ENCODE measurements at regions not wholly inside any gene's neighbourhood (a gene's known extent, or its start where the extent isn't known, plus 50 kb on each side); places are given as distances from the start of the nearest gene placed in this dataset.

DNA sequence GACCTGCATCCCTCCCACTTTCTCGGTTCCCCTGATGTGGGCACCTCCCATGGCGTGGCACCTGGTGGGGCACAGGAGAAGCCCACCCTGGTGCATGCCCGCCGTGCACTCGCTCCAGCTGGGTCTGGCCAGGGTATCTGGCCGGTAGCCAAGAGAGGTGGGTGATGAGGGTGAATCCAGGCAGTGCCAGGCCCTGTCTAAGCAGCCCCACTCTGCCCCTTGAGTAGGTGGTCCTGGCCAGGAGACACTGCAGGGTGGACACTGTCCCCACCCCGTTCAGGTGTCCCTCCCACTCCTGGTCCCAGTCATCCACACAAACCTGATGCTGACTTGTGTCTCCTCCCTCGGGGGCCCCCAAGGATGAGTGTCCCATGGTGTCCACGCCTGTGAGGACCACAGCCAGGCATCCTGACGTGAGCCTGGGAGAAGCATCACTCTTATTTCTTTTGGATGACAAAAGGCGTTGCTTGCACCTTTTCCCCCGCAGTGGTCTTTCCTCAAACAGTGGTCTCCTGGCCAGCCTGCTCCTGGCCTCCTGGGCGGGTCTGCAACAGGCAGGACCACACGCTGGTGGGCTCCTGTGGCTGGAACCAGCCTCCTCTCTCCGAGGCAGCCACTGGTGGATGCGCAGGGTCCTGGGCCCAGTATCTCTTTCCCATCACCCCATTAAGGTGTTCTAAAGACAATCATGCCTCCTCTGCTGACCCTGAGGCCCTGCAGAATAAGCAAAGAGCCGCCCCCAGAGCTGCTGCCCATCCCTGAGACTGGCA lies 922.3 kb downstream of the BRD1 start:
- DNase-seq = no peak

DNA sequence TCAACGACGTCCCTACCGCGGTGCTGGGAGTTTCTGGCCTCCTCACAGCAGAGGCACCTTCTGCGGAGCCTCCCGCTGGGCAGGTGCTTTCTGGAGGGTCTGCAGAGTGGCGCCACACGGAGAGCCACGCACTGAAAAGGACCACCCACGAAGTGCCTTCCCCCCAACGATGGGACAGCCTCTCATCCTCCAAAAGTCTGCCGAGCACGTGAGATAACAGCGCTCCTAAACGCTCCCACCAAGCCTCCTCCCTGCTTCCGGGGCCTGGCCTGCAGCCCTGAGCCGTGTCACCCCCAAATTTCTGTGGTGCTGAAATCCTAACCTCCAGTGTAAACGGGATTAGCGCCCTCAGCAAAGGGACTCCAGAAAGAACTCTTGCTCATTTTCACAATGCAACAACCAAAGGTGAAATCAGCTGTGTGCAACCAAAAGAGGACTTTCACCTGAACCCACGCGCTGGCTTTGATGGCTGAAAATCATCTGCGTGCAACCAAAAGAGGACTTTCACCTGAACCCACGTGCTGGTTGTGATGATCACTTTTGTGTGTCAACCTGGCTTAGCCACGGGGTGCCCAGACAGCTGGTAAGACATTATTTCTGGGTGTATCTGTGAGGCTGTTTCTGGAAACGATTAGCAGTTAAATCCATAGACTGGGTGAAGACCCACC lies 924.6 kb downstream of the BRD1 start:
- no peak for DNase-seq

- no peak for DNase-seq
These were observed 925.4 kb downstream of the BRD1 start for GRCh38 chr22:48902001-48902869.

- no peak for DNase-seq
These were observed 926.3 kb downstream of the BRD1 start for GRCh38 chr22:48901324-48901723.

DNA sequence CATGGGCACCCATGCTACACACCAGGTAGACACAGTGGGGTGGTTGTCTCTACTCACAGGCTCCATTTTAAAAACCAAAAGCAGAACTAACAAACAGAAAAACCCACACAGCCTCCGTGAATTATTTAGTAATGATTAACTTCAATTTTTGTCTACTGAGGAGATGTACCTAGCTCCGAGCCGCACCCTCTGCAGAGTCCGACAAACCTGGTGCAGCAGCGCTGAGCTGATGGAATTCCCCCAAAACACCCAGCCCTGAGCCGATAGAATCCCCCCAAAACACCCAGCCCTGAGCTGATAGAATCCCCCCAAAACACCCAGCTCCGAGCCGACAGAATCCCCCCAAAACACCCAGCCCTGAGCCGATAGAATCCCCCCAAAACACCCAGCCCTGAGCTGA lies 927.0 kb downstream of the BRD1 start:
- no peak for DNase-seq

GRCh38 chr22:48900327-48900597 lies 927.4 kb downstream of the BRD1 start:
- DNase-seq = no peak

DNA sequence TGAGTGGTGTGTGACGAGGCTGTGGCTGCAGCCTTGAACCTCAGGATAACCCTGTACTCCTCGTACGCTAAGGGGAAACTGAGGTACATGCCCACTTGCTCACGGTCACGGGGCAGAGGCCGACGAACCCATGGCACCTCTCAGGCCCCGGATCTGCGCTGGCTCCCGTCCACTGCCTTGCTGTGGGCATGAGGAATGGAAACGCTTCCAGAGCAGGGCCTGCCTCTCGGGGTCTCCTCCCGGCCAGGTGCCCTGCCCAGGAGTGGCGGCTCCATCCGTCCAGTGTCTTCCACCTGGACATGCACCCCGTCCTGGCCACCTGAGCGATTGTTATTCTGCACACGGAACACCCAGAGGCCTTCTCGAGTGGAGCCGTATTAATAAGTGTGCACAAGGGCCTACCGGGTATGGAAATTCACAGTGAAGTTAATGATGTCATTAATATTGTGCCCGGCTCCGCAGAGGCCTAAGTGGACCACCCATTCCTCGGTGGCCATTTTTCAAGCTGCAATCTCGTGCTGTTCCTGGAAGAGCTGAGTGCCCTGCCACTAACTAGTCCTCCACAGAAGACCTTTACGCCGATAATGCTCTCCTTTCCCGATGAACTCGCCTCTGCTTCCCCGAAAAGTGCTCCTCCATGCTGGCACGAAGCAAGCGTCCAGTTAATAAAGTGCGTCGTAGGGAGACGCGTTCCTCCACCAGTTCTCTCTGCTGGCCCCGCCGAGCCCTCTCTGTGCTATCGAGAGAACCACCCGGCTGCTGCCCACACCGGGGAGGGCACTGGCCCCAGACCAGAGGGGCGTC lies 927.9 kb downstream of the BRD1 start:
- DNase-seq = no peak

- DNase-seq = no peak
These were observed 929.0 kb downstream of the BRD1 start for GRCh38 chr22:48898524-48899250.

GRCh38 chr22:48897645-48898370 lies 929.9 kb downstream of the BRD1 start:
- no peak for DNase-seq

GRCh38 chr22:48896766-48897644 lies 930.7 kb downstream of the BRD1 start:
- no peak for DNase-seq

- DNase-seq = no peak
These were observed 931.6 kb downstream of the BRD1 start for GRCh38 chr22:48895831-48896765.

DNA sequence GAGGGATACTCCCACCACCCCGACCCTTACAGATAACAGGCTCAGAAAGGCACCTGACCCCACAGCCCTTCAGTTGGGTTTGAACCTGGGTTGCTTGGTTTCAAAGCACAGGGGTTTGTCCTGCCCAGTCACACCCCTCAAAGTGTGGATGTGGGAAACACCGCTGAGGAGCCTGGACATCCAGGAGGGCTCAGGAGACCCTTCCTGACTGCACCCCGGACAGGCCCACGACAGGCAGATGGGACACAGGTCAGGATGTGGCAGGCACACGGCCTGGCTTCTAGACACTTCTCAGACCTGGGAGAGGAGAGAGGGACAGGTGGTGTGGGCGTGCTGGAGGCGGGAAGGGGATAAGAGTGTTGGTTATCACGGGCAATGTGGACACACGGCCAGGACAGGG lies 932.3 kb downstream of the BRD1 start:
- no peak for DNase-seq

- no peak for DNase-seq
These were observed 932.8 kb downstream of the BRD1 start for GRCh38 chr22:48894804-48895250.

DNA sequence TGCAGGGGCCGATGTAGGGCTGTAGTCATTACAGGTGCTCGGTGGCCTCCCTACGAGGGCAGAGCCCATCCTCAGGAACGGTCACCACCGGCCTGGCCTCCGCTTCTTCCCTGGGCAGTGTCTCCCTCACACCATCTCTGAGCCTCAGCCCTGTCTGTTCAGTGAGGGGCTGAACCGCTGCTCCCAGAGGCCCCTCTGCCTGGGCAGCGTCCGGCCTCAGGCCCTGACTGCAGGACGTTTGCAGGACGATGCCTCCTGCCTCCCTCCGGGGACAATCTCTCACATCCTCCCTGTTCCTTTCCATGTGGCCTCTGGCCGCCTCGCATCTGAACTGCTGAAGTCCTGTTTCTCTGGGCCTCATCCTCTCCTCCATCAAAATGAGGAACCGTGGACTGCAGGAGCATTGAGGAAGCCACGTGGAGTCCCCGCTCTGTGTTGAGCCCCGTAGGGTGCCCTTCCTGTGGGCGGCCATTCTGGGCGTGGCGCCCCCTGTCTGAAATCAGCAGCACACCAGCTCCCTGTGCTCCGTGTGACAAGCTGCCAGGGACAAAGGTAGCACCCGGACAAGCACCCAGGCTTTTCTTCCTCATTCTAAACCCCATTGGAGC lies 933.5 kb downstream of the BRD1 start:
- DNase-seq = peak; percentile 9

DNA sequence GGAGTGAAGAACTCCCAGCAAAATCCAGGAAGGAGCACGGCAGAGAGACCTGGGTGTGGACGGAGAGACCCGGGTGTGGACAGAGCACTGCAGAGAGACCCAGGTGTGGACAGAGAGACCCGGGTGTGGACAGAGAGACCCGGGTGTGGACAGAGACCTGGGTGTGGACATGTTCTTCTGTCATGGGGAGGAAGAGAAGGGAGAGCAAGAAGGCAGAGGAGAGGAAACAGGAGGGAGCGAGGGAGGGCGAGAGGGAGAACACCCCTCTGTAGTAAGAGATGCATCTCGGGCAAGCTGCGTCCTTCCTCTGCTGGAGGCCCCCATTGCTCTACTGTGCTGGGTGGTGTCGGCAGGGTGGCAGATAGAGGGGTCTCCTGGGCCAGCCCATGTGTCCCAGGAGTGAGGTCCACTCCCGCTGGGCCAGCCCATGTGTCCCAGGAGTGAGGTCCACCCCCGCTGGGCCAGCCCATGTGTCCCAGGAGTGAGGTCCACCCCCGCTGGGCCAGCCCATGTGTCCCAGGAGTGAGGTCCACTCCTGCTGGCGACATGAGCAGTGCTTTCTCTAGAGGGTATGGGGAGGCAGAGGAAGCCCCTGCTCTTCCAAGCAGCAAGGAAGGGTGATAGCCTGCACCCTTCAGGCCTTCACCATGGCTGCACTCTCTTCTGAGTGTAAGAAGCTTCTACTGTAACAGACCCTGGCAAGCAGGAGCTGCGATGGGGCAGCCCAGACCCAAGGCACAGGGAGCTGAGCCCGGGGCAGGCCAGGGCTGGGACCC lies 934.2 kb downstream of the BRD1 start:
- no peak for DNase-seq

DNA sequence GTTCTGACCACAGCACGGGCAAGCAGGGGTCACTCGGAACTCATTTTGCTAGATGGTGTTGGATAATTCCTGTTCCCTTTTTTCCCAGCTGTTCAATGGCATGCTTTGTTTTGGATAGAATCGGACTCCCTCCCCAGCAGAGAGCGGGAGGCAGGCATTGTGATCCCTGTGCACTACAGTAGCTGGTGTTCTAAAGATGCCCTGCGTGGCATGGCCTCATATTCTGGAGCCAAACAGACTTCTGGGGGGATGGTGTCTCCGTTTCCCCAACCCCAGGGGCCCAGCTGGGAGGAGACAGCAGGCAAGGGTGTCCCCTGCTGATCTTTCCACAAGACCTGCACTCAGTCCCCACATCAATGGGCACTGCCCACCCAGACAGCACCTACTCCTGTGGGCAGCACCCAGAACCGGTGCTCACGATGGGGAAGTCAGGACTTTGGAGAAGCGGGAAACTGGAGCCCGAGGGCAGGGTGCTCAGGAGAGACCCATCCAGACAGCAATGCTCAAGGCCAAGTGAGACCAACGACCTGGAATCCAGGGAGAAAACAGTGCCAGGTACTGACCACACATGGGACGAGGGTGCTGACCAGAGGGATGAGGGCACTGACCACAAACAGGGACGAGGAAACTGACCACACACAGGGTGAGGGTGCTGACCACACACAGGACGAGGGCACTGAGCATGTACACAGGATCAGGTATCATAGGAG lies 934.9 kb downstream of the BRD1 start:
- DNase-seq = no peak
